ENCODE measurements at regions not wholly inside any gene's neighbourhood (a gene's known extent, or its start where the extent isn't known, plus 50 kb on each side); places are given as distances from the start of the nearest gene placed in this dataset.

- DNase-seq: no peak
These were observed 213.3 kb downstream of the TENT4A start for GRCh38 chr5:6926491-6927038.

- no peak for DNase-seq
These were observed 222.8 kb downstream of the TENT4A start for GRCh38 chr5:6936031-6936430.

GRCh38 chr5:6937677-6938076 is 224.4 kb downstream of the TENT4A start:
- no peak for DNase-seq

GRCh38 chr5:6941631-6942030 is 228.4 kb downstream of the TENT4A start:
- DNase-seq: no peak

GRCh38 chr5:6943197-6944112 is 230.2 kb downstream of the TENT4A start:
- DNase-seq: no peak

GRCh38 chr5:6948562-6948961 is 235.3 kb downstream of the TENT4A start:
- DNase-seq: no peak

GRCh38 chr5:6949230-6949629 is 236.0 kb downstream of the TENT4A start:
- DNase-seq: no peak

GRCh38 chr5:6950250-6950649 is 237.0 kb downstream of the TENT4A start:
- DNase-seq: no peak

- DNase-seq: no peak
These were observed 237.6 kb downstream of the TENT4A start for GRCh38 chr5:6950860-6951259.

- DNase-seq: no peak
These were observed 247.9 kb downstream of the TENT4A start for GRCh38 chr5:6961123-6961522.

GRCh38 chr5:6961837-6962635 is 248.8 kb downstream of the TENT4A start:
- no peak for DNase-seq

GRCh38 chr5:6976971-6977370 is 263.7 kb downstream of the TENT4A start:
- DNase-seq: no peak

GRCh38 chr5:6979061-6979460 is 265.8 kb downstream of the TENT4A start:
- DNase-seq: no peak

GRCh38 chr5:6989230-6989629 is 276.0 kb downstream of the TENT4A start:
- DNase-seq: no peak

GRCh38 chr5:6994097-6994496 is 280.9 kb downstream of the TENT4A start:
- DNase-seq: no peak

GRCh38 chr5:6995115-6995514 is 281.9 kb downstream of the TENT4A start:
- DNase-seq: no peak

GRCh38 chr5:7000310-7000709 is 287.1 kb downstream of the TENT4A start:
- DNase-seq: no peak

GRCh38 chr5:7010591-7010990 is 297.4 kb downstream of the TENT4A start:
- no peak for DNase-seq

- DNase-seq: no peak
These were observed 298.8 kb downstream of the TENT4A start for GRCh38 chr5:7012057-7012456.

- no peak for DNase-seq
These were observed 301.4 kb downstream of the TENT4A start for GRCh38 chr5:7014611-7015010.

- no peak for DNase-seq
These were observed 302.5 kb downstream of the TENT4A start for GRCh38 chr5:7015586-7016256.

GRCh38 chr5:7016999-7017747 is 303.9 kb downstream of the TENT4A start:
- no peak for DNase-seq

Measured in DMS79 (cell line).